ENCODE measurements at regions not wholly inside any gene's neighbourhood (a gene's known extent, or its start where the extent isn't known, plus 50 kb on each side); places are given as distances from the start of the nearest gene placed in this dataset.
A peak's percentile ranks its signal among the peaks of the same experiment; 100 is the strongest.

DNA sequence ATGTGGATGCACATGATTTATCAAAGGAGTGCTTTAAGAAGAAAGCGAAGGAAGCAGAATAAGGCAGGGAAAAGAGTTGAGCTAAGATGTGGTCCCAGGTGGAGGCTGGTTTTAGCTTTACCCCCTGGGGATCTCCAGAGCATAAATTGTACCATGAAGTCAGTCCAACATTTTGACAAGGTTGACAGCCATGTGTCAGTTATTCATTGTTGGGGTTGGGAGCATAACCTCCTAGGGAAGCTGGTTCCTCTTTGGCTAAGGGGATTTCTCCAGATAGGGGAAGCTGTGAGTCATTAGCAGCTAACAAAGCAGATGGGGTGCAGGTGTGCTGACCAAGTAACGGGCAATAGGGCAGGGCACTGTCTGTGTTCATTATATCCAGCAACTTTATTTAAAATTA is 123.7 kb upstream of the IGSF10 start:
- Histone ChIP-seq H3K79me2 (ENCODE audit: insufficient read depth, low read length) (no peaks in the 10 kb centered on the region), H3K4me2 (ENCODE audit: insufficient read depth, low read length) (peak overlapping the region; percentile 13; the same call in 1 of the 2 replicates), H3K27ac (ENCODE audit: low read length) (peak overlapping the region; percentile 61), H2AFZ (ENCODE audit: low read depth, low read length) (0 out of 2 replicates have a peak overlapping the region, but pooled peaks have one; percentile 17), H3K27me3 (ENCODE audit: insufficient read depth, low read length, poor library complexity) (no peaks in the 10 kb centered on the region), H3K4me3 (ENCODE audit: low read depth in 1 of 2, low read length in 2 of 2) (no peak overlapping the region), H3K36me3 (ENCODE audit: insufficient read depth, low read length) (no peaks in the 10 kb centered on the region), H3K4me1 (ENCODE audit: insufficient read depth, low read length) (peaks cover 51% of the 10 kb centered on the region), H4K20me1 (ENCODE audit: insufficient read depth, low read length) (no peaks in the 10 kb centered on the region), H3K9ac (ENCODE audit: low read depth, low read length) (no peak overlapping the region), H3K9me3 (ENCODE audit: insufficient read depth, low read length, severe bottlenecking) (peaks cover 9% of the 10 kb centered on the region)
- TF ChIP-seq EZH2 (IDR thresholded peaks at IDR 0.05; ENCODE audit: borderline replicate concordance, low read depth, low read length, severe bottlenecking): no peak
- TF ChIP-seq, protein P1, sequence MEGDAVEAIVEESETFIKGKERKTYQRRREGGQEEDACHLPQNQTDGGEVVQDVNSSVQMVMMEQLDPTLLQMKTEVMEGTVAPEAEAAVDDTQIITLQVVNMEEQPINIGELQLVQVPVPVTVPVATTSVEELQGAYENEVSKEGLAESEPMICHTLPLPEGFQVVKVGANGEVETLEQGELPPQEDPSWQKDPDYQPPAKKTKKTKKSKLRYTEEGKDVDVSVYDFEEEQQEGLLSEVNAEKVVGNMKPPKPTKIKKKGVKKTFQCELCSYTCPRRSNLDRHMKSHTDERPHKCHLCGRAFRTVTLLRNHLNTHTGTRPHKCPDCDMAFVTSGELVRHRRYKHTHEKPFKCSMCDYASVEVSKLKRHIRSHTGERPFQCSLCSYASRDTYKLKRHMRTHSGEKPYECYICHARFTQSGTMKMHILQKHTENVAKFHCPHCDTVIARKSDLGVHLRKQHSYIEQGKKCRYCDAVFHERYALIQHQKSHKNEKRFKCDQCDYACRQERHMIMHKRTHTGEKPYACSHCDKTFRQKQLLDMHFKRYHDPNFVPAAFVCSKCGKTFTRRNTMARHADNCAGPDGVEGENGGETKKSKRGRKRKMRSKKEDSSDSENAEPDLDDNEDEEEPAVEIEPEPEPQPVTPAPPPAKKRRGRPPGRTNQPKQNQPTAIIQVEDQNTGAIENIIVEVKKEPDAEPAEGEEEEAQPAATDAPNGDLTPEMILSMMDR (IDR thresholded peaks at IDR 0.05; ENCODE audit: borderline replicate concordance, extremely low read depth, low read length, poor library complexity, severe bottlenecking): no peak
- ATAC-seq (ENCODE audit: insufficient read depth, low read depth) (peak; percentile 49), DNase-seq (peak; percentile 9)

DNA sequence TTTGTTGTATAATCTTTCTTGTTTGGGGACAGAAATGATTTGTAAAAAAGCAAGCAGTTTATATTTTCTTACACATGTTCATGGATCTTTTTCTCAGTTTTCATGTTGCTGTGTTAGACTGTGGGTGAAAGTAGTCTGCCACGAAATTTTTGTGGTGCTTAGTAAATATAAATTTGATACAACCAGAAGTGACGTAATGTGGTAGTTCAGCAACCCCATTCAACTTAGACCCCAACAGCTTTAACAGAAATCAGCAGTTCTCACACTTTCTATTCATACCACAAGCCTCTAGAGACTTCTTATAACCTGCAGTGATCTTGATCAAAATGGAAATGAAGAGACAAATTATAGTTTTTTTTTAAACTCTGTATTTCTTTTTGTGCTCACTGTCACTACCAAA is 120.2 kb upstream of the IGSF10 start:
- no peaks in the 10 kb centered on the region for H3K79me2 ChIP-seq (ENCODE audit: insufficient read depth, low read length)
- H4K20me1 ChIP-seq (ENCODE audit: insufficient read depth, low read length): no peaks in the 10 kb centered on the region
- peak overlapping the region; percentile 5; the same call in 1 of the 2 replicates for H3K4me2 ChIP-seq (ENCODE audit: insufficient read depth, low read length)
- H3K9ac ChIP-seq (ENCODE audit: low read depth, low read length): peak overlapping the region; percentile 31
- ATAC-seq (ENCODE audit: insufficient read depth, low read depth) (peak; percentile 76), DNase-seq (no peak)
- H3K27ac ChIP-seq (ENCODE audit: low read length): peak overlapping the region; percentile 83
- no peak overlapping the region for H3K4me3 ChIP-seq (ENCODE audit: low read depth in 1 of 2, low read length in 2 of 2)
- H2AFZ ChIP-seq (ENCODE audit: low read depth, low read length): peak overlapping the region; percentile 56
- H3K27me3 ChIP-seq (ENCODE audit: insufficient read depth, low read length, poor library complexity): no peaks in the 10 kb centered on the region
- no peak for TF ChIP-seq EZH2 (IDR thresholded peaks at IDR 0.05; ENCODE audit: borderline replicate concordance, low read depth, low read length, severe bottlenecking)
- TF ChIP-seq, protein P1 (IDR thresholded peaks at IDR 0.05; ENCODE audit: borderline replicate concordance, extremely low read depth, low read length, poor library complexity, severe bottlenecking): no peak
- no peaks in the 10 kb centered on the region for H3K9me3 ChIP-seq (ENCODE audit: insufficient read depth, low read length, severe bottlenecking)
- H3K36me3 ChIP-seq (ENCODE audit: insufficient read depth, low read length): no peaks in the 10 kb centered on the region
- peaks cover 53% of the 10 kb centered on the region for H3K4me1 ChIP-seq (ENCODE audit: insufficient read depth, low read length)

DNA sequence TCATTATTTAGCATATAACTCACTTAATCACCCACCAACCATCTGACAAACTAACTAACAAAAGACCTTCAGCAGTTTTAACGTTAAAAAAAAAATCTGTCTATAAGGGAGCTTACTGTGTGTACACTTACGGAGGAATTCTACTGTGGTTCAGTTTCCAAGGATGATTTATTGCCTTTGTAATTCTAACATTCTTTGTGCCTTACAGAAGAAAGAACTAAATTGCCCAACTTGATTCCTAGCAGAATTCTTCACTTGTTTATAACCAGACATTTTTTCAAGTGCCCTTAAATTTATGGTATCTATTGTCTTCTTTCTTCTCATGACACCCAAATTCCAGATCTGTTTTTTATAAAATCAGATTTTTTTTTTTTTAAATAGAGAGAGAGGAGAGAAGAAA is 119.7 kb upstream of the IGSF10 start:
- Histone ChIP-seq H2AFZ (ENCODE audit: low read depth, low read length) (peak overlapping the region; percentile 56; the same call in 1 of the 2 replicates), H3K9ac (ENCODE audit: low read depth, low read length) (peak overlapping the region; percentile 31), H3K4me2 (ENCODE audit: insufficient read depth, low read length) (peak overlapping the region; percentile 5; the same call in 1 of the 2 replicates), H3K36me3 (ENCODE audit: insufficient read depth, low read length) (no peaks in the 10 kb centered on the region), H3K4me1 (ENCODE audit: insufficient read depth, low read length) (peaks cover 53% of the 10 kb centered on the region), H3K4me3 (ENCODE audit: low read depth in 1 of 2, low read length in 2 of 2) (no peak overlapping the region), H3K27ac (ENCODE audit: low read length) (peak overlapping the region; percentile 83), H3K9me3 (ENCODE audit: insufficient read depth, low read length, severe bottlenecking) (peaks cover 2% of the 10 kb centered on the region), H3K79me2 (ENCODE audit: insufficient read depth, low read length) (no peaks in the 10 kb centered on the region), H4K20me1 (ENCODE audit: insufficient read depth, low read length) (no peaks in the 10 kb centered on the region), H3K27me3 (ENCODE audit: insufficient read depth, low read length, poor library complexity) (no peaks in the 10 kb centered on the region)
- DNase-seq (no peak), ATAC-seq (ENCODE audit: insufficient read depth, low read depth) (no peak)
- TF ChIP-seq, protein P1 (IDR thresholded peaks at IDR 0.05; ENCODE audit: borderline replicate concordance, extremely low read depth, low read length, poor library complexity, severe bottlenecking): no peak
- no peak for TF ChIP-seq EZH2 (IDR thresholded peaks at IDR 0.05; ENCODE audit: borderline replicate concordance, low read depth, low read length, severe bottlenecking)

All from DND-41 (cell line).